C4-2B (cell line): ENCODE measurements at regions not wholly inside any gene's neighbourhood (a gene's known extent, or its start where the extent isn't known, plus 50 kb on each side); places are given as distances from the start of the nearest gene placed in this dataset.

Experiments used
- H3K27ac ChIP-seq: fragments of 450-650 bp; 2 replicates; pipeline ENCODE4 v1.5.1; 2017
- ZFX ChIP-seq: fragments of 450-650 bp; IDR thresholded peaks from 2 replicates; pipeline ENCODE4 v1.6.1; 2017
- TF ChIP-seq, protein P1 (sequence below): fragments of 450-650 bp; conservative IDR thresholded peaks from 2 replicates; pipeline ENCODE4 v1.5.1; 2017; ENCODE audit warnings: mild to moderate bottlenecking

GRCh38 chr12:90355711-90356355, 599.1 kb downstream of the CCER1 start:
- H3K27ac ChIP-seq: no peak overlapping the region
- no peak for TF ChIP-seq ZFX
- TF ChIP-seq, protein P1, sequence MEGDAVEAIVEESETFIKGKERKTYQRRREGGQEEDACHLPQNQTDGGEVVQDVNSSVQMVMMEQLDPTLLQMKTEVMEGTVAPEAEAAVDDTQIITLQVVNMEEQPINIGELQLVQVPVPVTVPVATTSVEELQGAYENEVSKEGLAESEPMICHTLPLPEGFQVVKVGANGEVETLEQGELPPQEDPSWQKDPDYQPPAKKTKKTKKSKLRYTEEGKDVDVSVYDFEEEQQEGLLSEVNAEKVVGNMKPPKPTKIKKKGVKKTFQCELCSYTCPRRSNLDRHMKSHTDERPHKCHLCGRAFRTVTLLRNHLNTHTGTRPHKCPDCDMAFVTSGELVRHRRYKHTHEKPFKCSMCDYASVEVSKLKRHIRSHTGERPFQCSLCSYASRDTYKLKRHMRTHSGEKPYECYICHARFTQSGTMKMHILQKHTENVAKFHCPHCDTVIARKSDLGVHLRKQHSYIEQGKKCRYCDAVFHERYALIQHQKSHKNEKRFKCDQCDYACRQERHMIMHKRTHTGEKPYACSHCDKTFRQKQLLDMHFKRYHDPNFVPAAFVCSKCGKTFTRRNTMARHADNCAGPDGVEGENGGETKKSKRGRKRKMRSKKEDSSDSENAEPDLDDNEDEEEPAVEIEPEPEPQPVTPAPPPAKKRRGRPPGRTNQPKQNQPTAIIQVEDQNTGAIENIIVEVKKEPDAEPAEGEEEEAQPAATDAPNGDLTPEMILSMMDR: no peak

GRCh38 chr12:90343966-90344365, 611.0 kb downstream of the CCER1 start:
- TF ChIP-seq, protein P1: no peak
- TF ChIP-seq ZFX: no peak
- H3K27ac ChIP-seq: no peak overlapping the region

GRCh38 chr12:90342081-90342480, 612.9 kb downstream of the CCER1 start:
- no peak overlapping the region for H3K27ac ChIP-seq
- TF ChIP-seq, protein P1: no peak
- no peak for TF ChIP-seq ZFX

GRCh38 chr12:90339837-90340236, 615.1 kb downstream of the CCER1 start:
- TF ChIP-seq, protein P1: no peak
- no peak for TF ChIP-seq ZFX
- H3K27ac ChIP-seq: no peak overlapping the region

- H3K27ac ChIP-seq: no peak overlapping the region
- no peak for TF ChIP-seq ZFX
- TF ChIP-seq, protein P1: no peak
Measured at GRCh38 chr12:90338365-90338764, 616.6 kb downstream of the CCER1 start.

DNA sequence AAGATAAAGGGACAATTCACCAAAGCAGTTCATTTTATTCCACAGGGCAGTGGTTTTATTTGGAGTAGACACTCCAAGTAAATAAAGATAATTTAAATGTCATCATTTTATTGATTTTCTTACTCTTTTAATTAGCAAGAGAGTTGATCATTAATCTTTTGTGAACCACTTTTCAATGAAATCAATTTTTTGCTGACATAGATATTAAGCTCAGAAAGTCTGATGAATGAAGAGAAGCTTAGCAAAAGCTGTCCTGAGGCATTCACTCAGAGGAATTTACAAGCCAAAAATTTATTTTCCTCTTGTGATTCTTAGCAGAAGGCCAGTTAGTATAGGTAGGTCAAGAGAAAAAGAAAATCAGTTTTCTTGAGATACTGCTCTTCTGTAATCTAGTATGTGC, 618.0 kb downstream of the CCER1 start:
- no peak overlapping the region for H3K27ac ChIP-seq
- TF ChIP-seq, protein P1: no peak
- no peak for TF ChIP-seq ZFX

DNA sequence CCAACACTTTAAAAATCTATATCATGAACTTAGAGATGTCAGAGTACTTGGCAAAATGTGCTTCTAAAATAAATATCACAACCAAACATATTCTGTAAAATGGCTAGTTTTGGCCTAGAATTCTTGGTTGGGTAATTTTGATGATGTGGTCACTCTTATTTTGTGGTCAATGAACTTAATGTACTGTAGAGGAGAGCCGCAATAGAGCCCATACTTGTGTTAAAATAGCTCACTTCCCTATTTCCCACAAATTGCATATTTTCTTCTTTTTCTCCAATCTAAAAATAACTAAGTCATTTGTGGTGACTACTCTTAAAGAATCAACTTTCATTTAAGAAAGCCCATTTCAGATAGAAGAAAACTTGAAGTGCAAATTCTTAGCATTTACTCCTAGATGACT, 619.4 kb downstream of the CCER1 start:
- TF ChIP-seq, protein P1: no peak
- no peak for TF ChIP-seq ZFX
- H3K27ac ChIP-seq: no peak overlapping the region
